Left lung (tissue), 4 donors: ENCODE measurements at regions not wholly inside any gene's neighbourhood (a gene's known extent, or its start where the extent isn't known, plus 50 kb on each side); places are given as distances from the start of the nearest gene placed in this dataset.

Source experiments
- ATAC-seq: fragments of 200-7000 bp; cut with Tn5 transposase; one replicate; pipeline ENCODE4 v1.9.1; 2020; ENCODE audit warnings: moderate library complexity
- DNase-seq, 4 donors: peaks; one replicate each; pipeline ENCODE4 v3.0.0-alpha.2; 2013 to 2020
- H3K27ac ChIP-seq, 2 donors: fragments of 200-600 bp; sonication (generic) in 1 of 2; one replicate each; pipeline versions ENCODE4 v1.5.0 to v1.8.0; 2020 to 2021
- H3K27me3 ChIP-seq, 2 donors: fragments of 200-600 bp; sonication (generic) in 1 of 2; one replicate each; pipeline versions ENCODE4 v1.5.0 to v1.8.0; 2020 to 2021
- H3K36me3 ChIP-seq, 2 donors: fragments of 200-600 bp; sonication (generic) in 1 of 2; one replicate each; pipeline versions ENCODE4 v1.5.0 to v1.8.0; 2020 to 2021
- H3K4me1 ChIP-seq, 2 donors: fragments of 200-600 bp; one replicate each; pipeline ENCODE4 v1.8.0; 2021
- H3K4me3 ChIP-seq, 2 donors: fragments of 200-600 bp; sonication (generic) in 1 of 2; one replicate each; pipeline versions ENCODE4 v1.5.0 to v1.8.0; 2020 to 2021; ENCODE audit warnings: mild to moderate bottlenecking in 1 of 2
- H3K9me3 ChIP-seq, 2 donors: fragments of 200-600 bp; sonication (generic) in 1 of 2; one replicate each; pipeline versions ENCODE4 v1.5.0 to v1.8.0; 2020 to 2021
- intact Hi-C, 2 donors: fragments of 100-400 bp; cut with DNase I; formaldehyde crosslinking; loops; one replicate each; pipeline versions ENCODE4 v1.11.2 to v1.14.2; 2022
- TF ChIP-seq, protein P1 (sequence below), 2 donors: fragments of 200-600 bp; sonication (generic) in 1 of 2; IDR thresholded peaks; one replicate each; pipeline versions ENCODE4 v1.5.0 to v1.8.0; 2021; ENCODE audit warnings: antibody characterized with exemption in 2 of 2
- donor health status: DM: no; HTN: yes; CAD: no.
- donor health status: DM: no; HTN: no; CAD: no.

GRCh38 chr9:108643731-108644510 is 211.9 kb downstream of the ACTL7B start:
- no peaks in the 10 kb centered on the region for H3K36me3 ChIP-seq
- no peak for ATAC-seq
- no peaks in the 10 kb centered on the region for H3K4me1 ChIP-seq
- TF ChIP-seq, protein P1, sequence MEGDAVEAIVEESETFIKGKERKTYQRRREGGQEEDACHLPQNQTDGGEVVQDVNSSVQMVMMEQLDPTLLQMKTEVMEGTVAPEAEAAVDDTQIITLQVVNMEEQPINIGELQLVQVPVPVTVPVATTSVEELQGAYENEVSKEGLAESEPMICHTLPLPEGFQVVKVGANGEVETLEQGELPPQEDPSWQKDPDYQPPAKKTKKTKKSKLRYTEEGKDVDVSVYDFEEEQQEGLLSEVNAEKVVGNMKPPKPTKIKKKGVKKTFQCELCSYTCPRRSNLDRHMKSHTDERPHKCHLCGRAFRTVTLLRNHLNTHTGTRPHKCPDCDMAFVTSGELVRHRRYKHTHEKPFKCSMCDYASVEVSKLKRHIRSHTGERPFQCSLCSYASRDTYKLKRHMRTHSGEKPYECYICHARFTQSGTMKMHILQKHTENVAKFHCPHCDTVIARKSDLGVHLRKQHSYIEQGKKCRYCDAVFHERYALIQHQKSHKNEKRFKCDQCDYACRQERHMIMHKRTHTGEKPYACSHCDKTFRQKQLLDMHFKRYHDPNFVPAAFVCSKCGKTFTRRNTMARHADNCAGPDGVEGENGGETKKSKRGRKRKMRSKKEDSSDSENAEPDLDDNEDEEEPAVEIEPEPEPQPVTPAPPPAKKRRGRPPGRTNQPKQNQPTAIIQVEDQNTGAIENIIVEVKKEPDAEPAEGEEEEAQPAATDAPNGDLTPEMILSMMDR (IDR thresholded peaks at IDR 0.05), result no peak
- no peaks in the 10 kb centered on the region for H3K27me3 ChIP-seq
- H3K4me3 ChIP-seq, result no peak overlapping the region
- no peaks in the 10 kb centered on the region for H3K9me3 ChIP-seq
- DNase-seq, result no peak
- H3K27ac ChIP-seq, result no peak overlapping the region
- intact Hi-C loops, result no loop called here

DNA sequence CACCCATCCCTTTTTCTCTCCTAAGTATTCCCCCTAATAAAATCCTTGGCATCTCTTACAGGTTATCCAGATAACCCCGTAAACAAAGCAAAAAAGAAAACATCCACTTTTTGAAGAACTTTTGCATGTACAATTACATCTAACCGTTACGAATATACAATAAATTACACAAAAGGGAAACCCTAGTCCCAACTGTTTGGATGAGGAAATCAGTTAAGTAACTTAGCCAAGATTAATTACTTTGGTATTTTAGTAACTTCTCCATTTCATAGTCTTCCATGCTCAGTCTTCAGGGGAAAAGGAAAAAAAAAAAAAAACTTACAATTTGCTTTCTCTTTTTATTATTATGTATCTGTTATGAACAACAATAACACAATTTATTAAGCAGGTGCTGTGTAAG is 212.9 kb downstream of the ACTL7B start:
- TF ChIP-seq, protein P1 (IDR thresholded peaks at IDR 0.05), result no peak
- Histone ChIP-seq H3K27ac (no peak overlapping the region), H3K4me3 (no peak overlapping the region), H3K27me3 (no peaks in the 10 kb centered on the region), H3K9me3 (no peaks in the 10 kb centered on the region), H3K4me1 (no peaks in the 10 kb centered on the region), H3K36me3 (no peaks in the 10 kb centered on the region)
- DNase-seq, result no peak
- no peak for ATAC-seq
- intact Hi-C loops, result no loop called here

GRCh38 chr9:108640230-108640629 is 215.6 kb downstream of the ACTL7B start:
- no peaks in the 10 kb centered on the region for H3K4me1 ChIP-seq
- TF ChIP-seq, protein P1 (IDR thresholded peaks at IDR 0.05), result no peak
- H3K4me3 ChIP-seq, result no peak overlapping the region
- no peak overlapping the region for H3K27ac ChIP-seq
- H3K36me3 ChIP-seq, result no peaks in the 10 kb centered on the region
- no peak for DNase-seq
- ATAC-seq, result no peak
- intact Hi-C loops, result no loop called here
- H3K9me3 ChIP-seq, result no peaks in the 10 kb centered on the region
- H3K27me3 ChIP-seq, result no peaks in the 10 kb centered on the region

DNA sequence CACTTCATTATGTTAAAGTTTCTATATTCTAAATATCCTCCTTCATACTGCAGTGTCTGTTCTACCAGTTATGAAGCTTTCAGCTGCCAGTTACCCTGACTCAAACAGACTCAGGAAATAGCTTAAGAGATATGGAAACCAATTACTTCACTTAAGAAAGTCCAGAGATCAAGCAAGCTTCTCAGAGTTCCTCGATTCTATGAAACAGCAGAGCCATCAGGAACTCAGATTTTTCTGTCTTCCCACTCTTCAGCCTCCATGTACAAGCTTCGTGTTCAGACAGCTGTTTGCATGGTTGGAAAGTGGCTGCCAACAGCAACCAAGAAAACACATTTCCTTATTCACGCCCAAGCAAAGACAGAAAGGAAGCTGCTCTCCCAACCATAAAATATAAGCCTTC is 216.1 kb downstream of the ACTL7B start:
- H3K36me3 ChIP-seq, result no peaks in the 10 kb centered on the region
- no peak for ATAC-seq
- H3K27me3 ChIP-seq, result no peaks in the 10 kb centered on the region
- TF ChIP-seq, protein P1 (IDR thresholded peaks at IDR 0.05), result no peak
- H3K4me1 ChIP-seq, result no peaks in the 10 kb centered on the region
- H3K27ac ChIP-seq, result no peak overlapping the region
- no peak for DNase-seq
- no peak overlapping the region for H3K4me3 ChIP-seq
- no peaks in the 10 kb centered on the region for H3K9me3 ChIP-seq
- intact Hi-C loops, result no loop called here

DNA sequence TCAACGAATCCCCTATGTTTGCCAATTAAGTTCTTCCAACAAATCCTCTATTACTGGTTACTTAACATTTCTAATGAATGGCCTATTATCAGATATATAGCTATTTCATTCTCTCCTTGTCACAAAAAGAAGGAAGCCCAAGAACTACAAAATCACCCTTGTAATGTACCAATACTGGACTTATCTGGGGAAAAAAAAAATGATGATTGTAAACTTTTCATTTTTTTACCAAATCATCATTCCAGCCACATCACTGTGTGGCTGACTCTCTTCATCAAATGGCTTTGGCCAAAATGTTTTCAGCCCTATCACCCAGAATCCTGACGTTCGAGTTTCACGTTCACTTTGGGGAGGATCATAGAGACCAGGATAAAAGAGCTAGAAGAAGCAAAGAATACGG is 216.7 kb downstream of the ACTL7B start:
- Histone ChIP-seq H3K27me3 (no peaks in the 10 kb centered on the region), H3K27ac (no peak overlapping the region), H3K9me3 (no peaks in the 10 kb centered on the region), H3K36me3 (no peaks in the 10 kb centered on the region), H3K4me3 (no peak overlapping the region), H3K4me1 (no peaks in the 10 kb centered on the region)
- ATAC-seq, result no peak
- intact Hi-C loops, result no loop called here
- no peak for DNase-seq
- TF ChIP-seq, protein P1 (IDR thresholded peaks at IDR 0.05), result no peak
